HepG2 (cell line): ENCODE measurements at regions not wholly inside any gene's neighbourhood (a gene's known extent, or its start where the extent isn't known, plus 50 kb on each side); places are given as distances from the start of the nearest gene placed in this dataset.

ENCODE experiments used
- CAMTA2 ChIP-seq: sonication (generic); formaldehyde crosslinking; IDR thresholded peaks from 2 replicates; pipeline ENCODE4 v1.4.0; 2020; ENCODE audit warnings: mild to moderate bottlenecking, missing genetic modification reagents, borderline replicate concordance
- HNRNPL ChIP-seq: fragments of 200-400 bp; formaldehyde crosslinking; IDR thresholded peaks from 2 replicates; pipeline ENCODE4 v1.6.1; 2017; ENCODE audit warnings: mild to moderate bottlenecking, low read depth, low read length
- KDM4B ChIP-seq: sonication (generic); formaldehyde crosslinking; IDR thresholded peaks from 2 replicates; pipeline ENCODE4 v1.4.0; 2020; ENCODE audit warnings: missing genetic modification reagents
- KDM6A ChIP-seq: IDR thresholded peaks from 2 replicates; pipeline ENCODE4 v1.6.1; 2016; ENCODE audit warnings: low read depth
- NR0B2 ChIP-seq: sonication (generic); formaldehyde crosslinking; IDR thresholded peaks from 2 replicates; pipeline ENCODE4 v1.4.0; 2020; ENCODE audit warnings: mild to moderate bottlenecking, missing genetic modification reagents
- POLR2AphosphoS2 ChIP-seq: IDR thresholded peaks from 2 replicates; pipeline ENCODE4 v1.6.1; 2011; ENCODE audit warnings: low read depth, low read length, improper control_type of control experiment
- RNF2 ChIP-seq: fragments of 450-650 bp; conservative IDR thresholded peaks from 2 replicates; pipeline ENCODE4 v1.6.1; 2016; ENCODE audit warnings: low read depth
- SAFB2 ChIP-seq: sonication (generic); formaldehyde crosslinking; IDR thresholded peaks from 2 replicates; pipeline ENCODE4 v1.5.1; 2020; ENCODE audit warnings: missing genetic modification reagents, low read depth, mild to moderate bottlenecking, borderline replicate concordance
- ZBTB33 ChIP-seq: sonication (generic); formaldehyde crosslinking; IDR thresholded peaks from 2 replicates; pipeline ENCODE4 v1.4.0; 2020; ENCODE audit warnings: missing genetic modification reagents
- ZBTB40 ChIP-seq, 2 experiments: fragments of 450-650 bp in 1 of 2; sonication (generic) in 1 of 2; formaldehyde crosslinking in 1 of 2; IDR thresholded peaks; 2 replicates each; pipeline versions ENCODE4 v1.6.1 to v1.8.0; 2016 to 2022; ENCODE audit warnings: antibody characterized with exemption in 1 of 2, mild to moderate bottlenecking in 1 of 2, missing genetic modification reagents in 1 of 2
- ZFP1 ChIP-seq: IDR thresholded peaks from 2 replicates; pipeline ENCODE4 v1.6.1; 2016
- ZNF317 ChIP-seq: sonication (generic); formaldehyde crosslinking; IDR thresholded peaks from 2 replicates; pipeline ENCODE4 v1.5.0; 2020; ENCODE audit warnings: mild to moderate bottlenecking, missing genetic modification reagents
- ZNF580 ChIP-seq: IDR thresholded peaks from 2 replicates; pipeline ENCODE4 v1.6.1; 2016; ENCODE audit warnings: low read depth, borderline replicate concordance
- ZNF644 ChIP-seq: IDR thresholded peaks from 2 replicates; pipeline ENCODE4 v1.6.1; 2016; ENCODE audit warnings: low read depth
- ZNF678 ChIP-seq: sonication (generic); formaldehyde crosslinking; IDR thresholded peaks from 2 replicates; pipeline ENCODE4 v1.4.0; 2020; ENCODE audit warnings: mild to moderate bottlenecking, missing genetic modification reagents
- ZNF720 ChIP-seq: sonication (generic); formaldehyde crosslinking; IDR thresholded peaks from 2 replicates; pipeline ENCODE4 v1.4.0; 2020; ENCODE audit warnings: missing genetic modification reagents
- ZNF841 ChIP-seq: sonication (generic); formaldehyde crosslinking; IDR thresholded peaks from 2 replicates; pipeline ENCODE4 v1.8.1; 2023; ENCODE audit warnings: missing genetic modification reagents, borderline replicate concordance
- ZNF878 ChIP-seq: sonication (generic); formaldehyde crosslinking; IDR thresholded peaks from 2 replicates; pipeline ENCODE4 v1.8.1; 2023; ENCODE audit warnings: mild to moderate bottlenecking, missing genetic modification reagents, moderate library complexity
- ZSCAN21 ChIP-seq: sonication (generic); formaldehyde crosslinking; IDR thresholded peaks from 2 replicates; pipeline ENCODE4 v1.8.0; 2022; ENCODE audit warnings: mild to moderate bottlenecking, missing genetic modification reagents, moderate library complexity, borderline replicate concordance

- TF ChIP-seq ZNF580 (CRISPR knock-in tag) (no peak), ZFP1 (CRISPR knock-in tag) (no peak), CAMTA2 (CRISPR knock-in tag) (no peak), ZNF878 (no peak), ZBTB40 (IDR thresholded peaks at IDR 0.05) (no peak), ZBTB40 (CRISPR knock-in tag; IDR thresholded peaks at IDR 0.05) (no peak), KDM4B (CRISPR knock-in tag) (no peak), NR0B2 (no peak), ZNF644 (CRISPR knock-in tag) (no peak), ZNF678 (CRISPR knock-in tag) (no peak), ZNF720 (no peak), ZBTB33 (CRISPR knock-in tag) (no peak), ZSCAN21 (CRISPR knock-in tag) (no peak), ZNF317 (no peak; the same call in 1 of the 2 replicates), POLR2AphosphoS2 (no peak), ZNF841 (CRISPR knock-in tag) (no peak), HNRNPL (no peak), KDM6A (CRISPR knock-in tag) (no peak), SAFB2 (CRISPR knock-in tag) (no peak), RNF2 (no peak)
These were observed 96.9 kb upstream of the TANK start (continued) for GRCh38 chr2:161063157-161063945.
